Natural killer cell treated with Interleukin-12 subunit alpha and Interleukin-12 subunit beta and Interleukin-15 and Interleukin-18, amount 100 ng/mL, for 72 hours (primary cell): ENCODE measurements at regions not wholly inside any gene's neighbourhood (a gene's known extent, or its start where the extent isn't known, plus 50 kb on each side); places are given as distances from the start of the nearest gene placed in this dataset.

Experiments
- ATAC-seq, 2 donors: fragments of 150-1000 bp; cut with Tn5 transposase in 1 of 2; sonication (Bioruptor Pico), chemical (Tn5 transposase) in 1 of 2; 2 replicates each; pipeline ENCODE4 v1.10.0; 2021
- DNase-seq: peaks from one replicate; pipeline ENCODE4 v3.0.0; 2022; ENCODE audit warnings: low spot score
- H3K27ac Mint-ChIP-seq, 2 donors: 1 replicate in 1 of 2; 2 replicates in 1 of 2; pipeline ENCODE4 v1.8.0; 2022; ENCODE audit warnings: mixed read lengths in 2 of 2, mild to moderate bottlenecking in 1 of 2, moderate library complexity in 1 of 2
- H3K27me3 Mint-ChIP-seq, 2 donors: 1 replicate in 1 of 2; 2 replicates in 1 of 2; pipeline ENCODE4 v1.8.0; 2022; ENCODE audit warnings: mixed read lengths in 2 of 2
- H3K36me3 Mint-ChIP-seq: one replicate; pipeline ENCODE4 v1.8.0; 2022; ENCODE audit warnings: mixed read lengths
- H3K4me1 Mint-ChIP-seq, 2 donors: 1 replicate in 1 of 2; 2 replicates in 1 of 2; pipeline ENCODE4 v1.8.0; 2022; ENCODE audit warnings: low read depth in 2 of 2, mixed read lengths in 2 of 2, mild to moderate bottlenecking in 1 of 2
- H3K4me3 Mint-ChIP-seq: one replicate; pipeline ENCODE4 v1.8.0; 2022; ENCODE audit warnings: mixed read lengths
- H3K9me3 Mint-ChIP-seq: 2 replicates; pipeline ENCODE4 v1.8.0; 2022; ENCODE audit warnings: mixed read lengths

- Mint-ChIP-seq H3K27ac (no peak overlapping the region), H3K27me3 (peaks cover 5 to 6% of the 10 kb centered on the region in 2 donors), H3K36me3 (no peaks in the 10 kb centered on the region), H3K4me1 (no peaks in the 10 kb centered on the region), H3K4me3 (no peak overlapping the region), H3K9me3 (no peaks in the 10 kb centered on the region)
- DNase-seq = no peak
- peak; percentile 8 to 16 for ATAC-seq
These were observed 88.2 kb upstream of the SMIM23 start for GRCh38 chr5:171697221-171698102.

- peaks cover 6 to 9% of the 10 kb centered on the region in 2 donors for H3K27me3 Mint-ChIP-seq
- H3K27ac Mint-ChIP-seq = no peak overlapping the region
- no peak for ATAC-seq
- no peak for DNase-seq
- H3K9me3 Mint-ChIP-seq = no peaks in the 10 kb centered on the region
- no peaks in the 10 kb centered on the region for H3K4me1 Mint-ChIP-seq
- no peak overlapping the region for H3K4me3 Mint-ChIP-seq
- no peaks in the 10 kb centered on the region for H3K36me3 Mint-ChIP-seq
These were observed 85.2 kb upstream of the SMIM23 start for GRCh38 chr5:171700318-171700912.

GRCh38 chr5:171701100-171701541 lies 84.5 kb upstream of the SMIM23 start:
- no peaks in the 10 kb centered on the region for H3K4me1 Mint-ChIP-seq

GRCh38 chr5:171702135-171702770 lies 83.4 kb upstream of the SMIM23 start:
- Mint-ChIP-seq H3K4me3 (no peak overlapping the region), H3K4me1 (no peaks in the 10 kb centered on the region), H3K27ac (no peak overlapping the region), H3K9me3 (no peaks in the 10 kb centered on the region), H3K27me3 (peaks cover 6 to 12% of the 10 kb centered on the region in 2 donors), H3K36me3 (no peaks in the 10 kb centered on the region)
- ATAC-seq (no peak), DNase-seq (no peak)

More at GRCh38 chr5:171701100-171701541, 84.5 kb upstream of the SMIM23 start:
- H3K27ac Mint-ChIP-seq = no peak overlapping the region
- peaks cover 6 to 12% of the 10 kb centered on the region in 2 donors for H3K27me3 Mint-ChIP-seq
- H3K36me3 Mint-ChIP-seq = no peaks in the 10 kb centered on the region
- no peak for DNase-seq
- no peaks in the 10 kb centered on the region for H3K9me3 Mint-ChIP-seq
- no peak overlapping the region for H3K4me3 Mint-ChIP-seq
- ATAC-seq = no peak

- Mint-ChIP-seq H3K4me1 (no peaks in the 10 kb centered on the region), H3K9me3 (no peaks in the 10 kb centered on the region), H3K4me3 (no peak overlapping the region), H3K27ac (no peak overlapping the region), H3K27me3 (peaks cover 6 to 12% of the 10 kb centered on the region in 2 donors), H3K36me3 (no peaks in the 10 kb centered on the region)
- DNase-seq = no peak
- peak in 1 of 2 donors; percentile 20 for ATAC-seq
These were observed 82.5 kb upstream of the SMIM23 start for GRCh38 chr5:171703146-171703545.

GRCh38 chr5:171705036-171705435 lies 80.6 kb upstream of the SMIM23 start:
- no peak overlapping the region for H3K27ac Mint-ChIP-seq

GRCh38 chr5:171705830-171706468 lies 79.7 kb upstream of the SMIM23 start:
- no peak for ATAC-seq
- no peak for DNase-seq
- Mint-ChIP-seq H3K36me3 (no peaks in the 10 kb centered on the region), H3K27ac (no peak overlapping the region), H3K4me3 (no peak overlapping the region), H3K4me1 (no peaks in the 10 kb centered on the region), H3K9me3 (no peaks in the 10 kb centered on the region), H3K27me3 (peaks cover 12 to 13% of the 10 kb centered on the region in 2 donors)

More at GRCh38 chr5:171705036-171705435, 80.6 kb upstream of the SMIM23 start:
- no peaks in the 10 kb centered on the region for H3K9me3 Mint-ChIP-seq
- H3K4me3 Mint-ChIP-seq = no peak overlapping the region
- peaks cover 10 to 13% of the 10 kb centered on the region in 2 donors for H3K27me3 Mint-ChIP-seq
- no peaks in the 10 kb centered on the region for H3K36me3 Mint-ChIP-seq
- DNase-seq = no peak
- peak in 1 of 2 donors; percentile 26 for ATAC-seq
- no peaks in the 10 kb centered on the region for H3K4me1 Mint-ChIP-seq

GRCh38 chr5:171706736-171707441 lies 78.7 kb upstream of the SMIM23 start:
- H3K36me3 Mint-ChIP-seq = no peaks in the 10 kb centered on the region
- H3K27me3 Mint-ChIP-seq = peaks cover 10 to 12% of the 10 kb centered on the region in 2 donors
- no peak for ATAC-seq
- DNase-seq = no peak
- no peak overlapping the region for H3K27ac Mint-ChIP-seq
- H3K9me3 Mint-ChIP-seq = no peaks in the 10 kb centered on the region
- no peak overlapping the region for H3K4me3 Mint-ChIP-seq
- no peaks in the 10 kb centered on the region for H3K4me1 Mint-ChIP-seq

- Mint-ChIP-seq H3K27ac (no peak overlapping the region), H3K36me3 (no peaks in the 10 kb centered on the region), H3K4me3 (no peak overlapping the region), H3K9me3 (no peaks in the 10 kb centered on the region), H3K27me3 (peaks cover 14 to 16% of the 10 kb centered on the region in 2 donors), H3K4me1 (no peaks in the 10 kb centered on the region)
- DNase-seq (no peak), ATAC-seq (no peak)
These were observed 78.2 kb upstream of the SMIM23 start for GRCh38 chr5:171707442-171707792.

- Mint-ChIP-seq H3K27ac (no peak overlapping the region), H3K36me3 (no peaks in the 10 kb centered on the region), H3K27me3 (peaks cover 11 to 22% of the 10 kb centered on the region in 2 donors), H3K4me3 (no peak overlapping the region), H3K4me1 (no peaks in the 10 kb centered on the region), H3K9me3 (no peaks in the 10 kb centered on the region)
- DNase-seq (no peak), ATAC-seq (no peak)
These were observed 75.7 kb upstream of the SMIM23 start for GRCh38 chr5:171709930-171710329.

GRCh38 chr5:171710451-171711024 lies 75.1 kb upstream of the SMIM23 start:
- Mint-ChIP-seq H3K36me3 (no peaks in the 10 kb centered on the region), H3K27me3 (peaks cover 9 to 22% of the 10 kb centered on the region in 2 donors), H3K9me3 (no peaks in the 10 kb centered on the region), H3K4me1 (no peaks in the 10 kb centered on the region), H3K4me3 (no peak overlapping the region), H3K27ac (no peak overlapping the region)
- DNase-seq (no peak), ATAC-seq (no peak)

GRCh38 chr5:171711571-171711970 lies 74.0 kb upstream of the SMIM23 start:
- Mint-ChIP-seq H3K36me3 (no peaks in the 10 kb centered on the region), H3K27ac (no peak overlapping the region), H3K27me3 (peaks cover 12 to 32% of the 10 kb centered on the region in 2 donors), H3K9me3 (no peaks in the 10 kb centered on the region), H3K4me1 (no peaks in the 10 kb centered on the region), H3K4me3 (no peak overlapping the region)
- ATAC-seq (no peak), DNase-seq (no peak)

GRCh38 chr5:171712616-171713015 lies 73.0 kb upstream of the SMIM23 start:
- peaks cover 15 to 43% of the 10 kb centered on the region in 2 donors for H3K27me3 Mint-ChIP-seq
- H3K4me3 Mint-ChIP-seq = no peak overlapping the region
- no peaks in the 10 kb centered on the region for H3K36me3 Mint-ChIP-seq
- H3K9me3 Mint-ChIP-seq = no peaks in the 10 kb centered on the region
- ATAC-seq (no peak), DNase-seq (no peak)
- no peaks in the 10 kb centered on the region for H3K4me1 Mint-ChIP-seq
- H3K27ac Mint-ChIP-seq = no peak overlapping the region
